ENCODE measurements at regions not wholly inside any gene's neighbourhood (a gene's known extent, or its start where the extent isn't known, plus 50 kb on each side); places are given as distances from the start of the nearest gene placed in this dataset.

DNA sequence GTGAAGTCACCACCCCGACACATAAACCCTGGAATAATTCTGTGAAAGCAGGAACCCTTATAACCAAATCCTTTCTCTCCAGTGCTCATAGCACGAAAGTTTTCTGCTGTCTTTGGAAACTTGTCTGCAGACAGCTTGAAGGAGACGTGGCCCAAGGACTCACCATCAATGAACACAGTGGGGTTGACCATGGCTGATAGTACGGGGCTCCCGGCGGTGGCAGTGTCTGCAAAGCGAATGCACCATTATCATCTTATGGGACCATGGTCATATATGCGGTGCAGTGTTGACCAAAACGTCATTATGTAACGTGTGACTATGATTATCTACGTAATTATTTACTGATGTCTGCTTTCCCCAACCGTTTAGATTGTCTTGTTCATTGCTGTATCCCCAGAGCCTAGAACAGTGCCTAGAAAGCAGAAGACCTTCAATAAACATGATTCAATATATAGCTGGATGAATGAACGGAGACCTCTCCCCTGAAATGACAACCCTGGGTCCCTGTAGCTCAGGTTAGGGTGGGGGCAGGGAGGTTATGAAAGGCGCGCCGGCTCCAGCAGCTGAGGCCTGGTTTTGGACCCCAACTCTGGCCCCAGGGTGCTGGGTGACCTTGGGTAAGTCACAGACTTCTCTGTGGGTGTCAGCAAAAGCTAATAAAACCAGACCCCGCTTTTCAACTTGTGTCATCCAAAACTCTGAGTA, 128.4 kb upstream of the ZBTB40 start:
- BruUV-seq (replicated peaks), result no TSS peak
- Histone ChIP-seq H3K4me3 (replicated peaks in 1 of 3; ENCODE audit: insufficient read depth in 1 of 3, low read depth in 1 of 3, low read length in 3 of 3) (no peak overlapping the region), H3K79me2 (ENCODE audit: control insufficient read depth, insufficient read depth, low read length) (no peaks in the 10 kb centered on the region), H3K36me3 (ENCODE audit: control insufficient read depth in 2 of 2, extremely low read depth in 1 of 2, insufficient read depth in 2 of 2, low read length in 2 of 2) (no peaks in the 10 kb centered on the region), H3K4me1 (ENCODE audit: control insufficient read depth, extremely low read depth, insufficient read depth, low read length) (peaks cover 5% of the 10 kb centered on the region), H3K27ac (ENCODE audit: insufficient read depth, low read depth, low read length) (no peak overlapping the region), H3K9me1 (replicated peaks; ENCODE audit: control insufficient read depth, extremely low read depth, insufficient read depth, low read length) (no peaks in the 10 kb centered on the region), H3K27me3 (ENCODE audit: control insufficient read depth in 2 of 2, insufficient read depth in 2 of 2, low read length in 2 of 2) (peaks cover 9 to 10% of the 10 kb centered on the region in 2 experiments), H3K9me3 (replicated peaks; ENCODE audit: control insufficient read depth, insufficient read depth, low read length) (no peaks in the 10 kb centered on the region), H3K9ac (replicated peaks; ENCODE audit: extremely low read depth, insufficient read depth, low read length) (no peak overlapping the region), H4K20me1 (replicated peaks; ENCODE audit: control insufficient read depth, extremely low read depth, insufficient read depth, low read length) (no peaks in the 10 kb centered on the region), H3K4me2 (ENCODE audit: insufficient read depth, low read length) (no peak overlapping the region), H2AFZ (ENCODE audit: low read depth, low read length) (no peak overlapping the region)
- ChIA-PET POLR2A (no interaction called here), CTCF (no interaction called here)
- intact Hi-C loops (cut with micrococcal nuclease) (no loop called here), dilution Hi-C loops (cut with MboI; ENCODE audit: extremely low pct_ligation_motif_present, low sequenced_read_pairs) (no loop called here)
- FAIRE-seq (no peak), DNase-seq (ENCODE audit: low read depth, low spot score) (no peak)
- TF ChIP-seq GATA2 (IDR thresholded peaks at IDR 0.05; ENCODE audit: insufficient read depth, insufficient read length, low read depth, low read length) (no peak), POLR2AphosphoS5 (IDR thresholded peaks at IDR 0.05; ENCODE audit: insufficient read depth, low read depth, low read length) (no peak), FOS (IDR thresholded peaks at IDR 0.05; ENCODE audit: borderline replicate concordance, insufficient read depth, low read length) (no peak), JUN (IDR thresholded peaks at IDR 0.05; ENCODE audit: borderline replicate concordance, insufficient read depth, insufficient read length, low read depth) (no peak), POLR2A (IDR thresholded peaks at IDR 0.05; ENCODE audit: low read depth, low read length) (no peak)
- TF ChIP-seq, protein P1, sequence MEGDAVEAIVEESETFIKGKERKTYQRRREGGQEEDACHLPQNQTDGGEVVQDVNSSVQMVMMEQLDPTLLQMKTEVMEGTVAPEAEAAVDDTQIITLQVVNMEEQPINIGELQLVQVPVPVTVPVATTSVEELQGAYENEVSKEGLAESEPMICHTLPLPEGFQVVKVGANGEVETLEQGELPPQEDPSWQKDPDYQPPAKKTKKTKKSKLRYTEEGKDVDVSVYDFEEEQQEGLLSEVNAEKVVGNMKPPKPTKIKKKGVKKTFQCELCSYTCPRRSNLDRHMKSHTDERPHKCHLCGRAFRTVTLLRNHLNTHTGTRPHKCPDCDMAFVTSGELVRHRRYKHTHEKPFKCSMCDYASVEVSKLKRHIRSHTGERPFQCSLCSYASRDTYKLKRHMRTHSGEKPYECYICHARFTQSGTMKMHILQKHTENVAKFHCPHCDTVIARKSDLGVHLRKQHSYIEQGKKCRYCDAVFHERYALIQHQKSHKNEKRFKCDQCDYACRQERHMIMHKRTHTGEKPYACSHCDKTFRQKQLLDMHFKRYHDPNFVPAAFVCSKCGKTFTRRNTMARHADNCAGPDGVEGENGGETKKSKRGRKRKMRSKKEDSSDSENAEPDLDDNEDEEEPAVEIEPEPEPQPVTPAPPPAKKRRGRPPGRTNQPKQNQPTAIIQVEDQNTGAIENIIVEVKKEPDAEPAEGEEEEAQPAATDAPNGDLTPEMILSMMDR (IDR thresholded peaks at IDR 0.05; ENCODE audit: extremely low read depth in 1 of 2, insufficient read depth in 1 of 2, low read depth in 1 of 2, low read length in 2 of 2), result no peak

All from endothelial cell of umbilical vein (primary cell).